Left lung (tissue), 4 donors: ENCODE measurements at regions not wholly inside any gene's neighbourhood (a gene's known extent, or its start where the extent isn't known, plus 50 kb on each side); places are given as distances from the start of the nearest gene placed in this dataset.
"Not testable (repeated sequence)": the region's sequence is repeated elsewhere in the genome, so short reads cannot be mapped to it uniquely, and the experiment has no call there.

Experiments
- ATAC-seq: fragments of 200-7000 bp; cut with Tn5 transposase; one replicate; pipeline ENCODE4 v1.9.1; 2020; ENCODE audit warnings: moderate library complexity
- DNase-seq, 4 donors: peaks; one replicate each; pipeline ENCODE4 v3.0.0-alpha.2; 2013 to 2020
- H3K27ac ChIP-seq, 2 donors: fragments of 200-600 bp; sonication (generic) in 1 of 2; one replicate each; pipeline versions ENCODE4 v1.5.0 to v1.8.0; 2020 to 2021
- H3K27me3 ChIP-seq, 2 donors: fragments of 200-600 bp; sonication (generic) in 1 of 2; one replicate each; pipeline versions ENCODE4 v1.5.0 to v1.8.0; 2020 to 2021
- H3K36me3 ChIP-seq, 2 donors: fragments of 200-600 bp; sonication (generic) in 1 of 2; one replicate each; pipeline versions ENCODE4 v1.5.0 to v1.8.0; 2020 to 2021
- H3K4me1 ChIP-seq, 2 donors: fragments of 200-600 bp; one replicate each; pipeline ENCODE4 v1.8.0; 2021
- H3K4me3 ChIP-seq, 2 donors: fragments of 200-600 bp; sonication (generic) in 1 of 2; one replicate each; pipeline versions ENCODE4 v1.5.0 to v1.8.0; 2020 to 2021; ENCODE audit warnings: mild to moderate bottlenecking in 1 of 2
- H3K9me3 ChIP-seq, 2 donors: fragments of 200-600 bp; sonication (generic) in 1 of 2; one replicate each; pipeline versions ENCODE4 v1.5.0 to v1.8.0; 2020 to 2021
- intact Hi-C, 2 donors: fragments of 100-400 bp; cut with DNase I; formaldehyde crosslinking; loops; one replicate each; pipeline versions ENCODE4 v1.11.2 to v1.14.2; 2022
- TF ChIP-seq, protein P1 (sequence below), 2 donors: fragments of 200-600 bp; sonication (generic) in 1 of 2; IDR thresholded peaks; one replicate each; pipeline versions ENCODE4 v1.5.0 to v1.8.0; 2021; ENCODE audit warnings: antibody characterized with exemption in 2 of 2
- donor health status: DM: no; HTN: yes; CAD: no.
- donor health status: DM: no; HTN: no; CAD: no.

DNA sequence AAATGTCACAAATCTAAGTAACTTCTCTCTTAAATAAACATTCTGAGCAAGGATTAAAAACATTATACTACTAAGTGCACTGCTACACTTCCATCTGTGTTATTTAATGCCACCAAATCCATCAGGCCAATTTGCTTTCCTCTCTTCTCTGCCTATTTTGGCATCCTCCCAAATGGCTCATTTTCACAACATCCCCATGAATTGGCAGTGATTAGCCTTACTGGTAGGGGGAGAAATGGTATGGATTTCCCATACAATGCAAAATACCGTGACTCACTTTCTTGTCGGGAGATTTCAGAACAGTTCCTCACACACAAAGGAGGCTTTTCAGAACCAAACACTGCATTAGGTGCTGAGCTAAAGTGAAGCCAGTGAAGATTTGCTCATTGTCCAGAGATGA, 195.7 kb downstream of the MIS18A start:
- Histone ChIP-seq H3K36me3 (no peaks in the 10 kb centered on the region), H3K27ac (no peak overlapping the region), H3K4me3 (no peak overlapping the region), H3K9me3 (no peaks in the 10 kb centered on the region), H3K27me3 (no peaks in the 10 kb centered on the region), H3K4me1 (no peaks in the 10 kb centered on the region)
- intact Hi-C loops: no loop called here
- DNase-seq: peak in 2 of 4 donors; percentile 42 to 57
- TF ChIP-seq, protein P1, sequence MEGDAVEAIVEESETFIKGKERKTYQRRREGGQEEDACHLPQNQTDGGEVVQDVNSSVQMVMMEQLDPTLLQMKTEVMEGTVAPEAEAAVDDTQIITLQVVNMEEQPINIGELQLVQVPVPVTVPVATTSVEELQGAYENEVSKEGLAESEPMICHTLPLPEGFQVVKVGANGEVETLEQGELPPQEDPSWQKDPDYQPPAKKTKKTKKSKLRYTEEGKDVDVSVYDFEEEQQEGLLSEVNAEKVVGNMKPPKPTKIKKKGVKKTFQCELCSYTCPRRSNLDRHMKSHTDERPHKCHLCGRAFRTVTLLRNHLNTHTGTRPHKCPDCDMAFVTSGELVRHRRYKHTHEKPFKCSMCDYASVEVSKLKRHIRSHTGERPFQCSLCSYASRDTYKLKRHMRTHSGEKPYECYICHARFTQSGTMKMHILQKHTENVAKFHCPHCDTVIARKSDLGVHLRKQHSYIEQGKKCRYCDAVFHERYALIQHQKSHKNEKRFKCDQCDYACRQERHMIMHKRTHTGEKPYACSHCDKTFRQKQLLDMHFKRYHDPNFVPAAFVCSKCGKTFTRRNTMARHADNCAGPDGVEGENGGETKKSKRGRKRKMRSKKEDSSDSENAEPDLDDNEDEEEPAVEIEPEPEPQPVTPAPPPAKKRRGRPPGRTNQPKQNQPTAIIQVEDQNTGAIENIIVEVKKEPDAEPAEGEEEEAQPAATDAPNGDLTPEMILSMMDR (IDR thresholded peaks at IDR 0.05): no peak
- no peak for ATAC-seq

DNA sequence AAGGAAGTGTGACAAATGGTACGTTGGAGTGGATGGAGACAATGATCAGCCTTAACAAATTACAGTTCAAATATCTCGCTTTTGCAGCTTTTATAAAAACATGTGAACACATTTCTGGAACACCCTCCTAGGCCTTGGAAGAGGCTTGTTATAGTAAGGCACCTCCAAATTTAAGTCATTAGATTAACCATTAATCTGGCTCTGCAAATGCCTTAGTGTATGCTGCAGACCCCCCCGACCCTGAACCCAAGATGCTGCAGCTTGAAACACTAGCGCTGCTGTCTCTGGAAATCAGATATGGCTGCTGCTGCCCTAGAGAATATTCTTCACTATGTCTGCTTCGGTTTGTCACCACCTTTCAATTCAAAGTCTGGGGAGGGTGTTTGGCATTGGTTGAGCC, 196.4 kb downstream of the MIS18A start:
- Histone ChIP-seq H3K36me3 (no peaks in the 10 kb centered on the region), H3K9me3 (no peaks in the 10 kb centered on the region), H3K27me3 (no peaks in the 10 kb centered on the region), H3K4me3 (no peak overlapping the region), H3K27ac (no peak overlapping the region), H3K4me1 (no peaks in the 10 kb centered on the region)
- intact Hi-C loops: no loop called here
- no peak for DNase-seq
- ATAC-seq: no peak
- TF ChIP-seq, protein P1 (IDR thresholded peaks at IDR 0.05): no peak

- H3K27ac ChIP-seq: no peak overlapping the region
- no peak overlapping the region for H3K4me3 ChIP-seq
- TF ChIP-seq, protein P1 (IDR thresholded peaks at IDR 0.05): no peak
- no peaks in the 10 kb centered on the region for H3K9me3 ChIP-seq
- H3K4me1 ChIP-seq: no peaks in the 10 kb centered on the region
- no peak for DNase-seq
- no peaks in the 10 kb centered on the region for H3K36me3 ChIP-seq
- intact Hi-C loops: no loop called here
- H3K27me3 ChIP-seq: no peaks in the 10 kb centered on the region
- ATAC-seq: no peak
Measured at GRCh38 chr21:32073593-32073992, 200.8 kb downstream of the HUNK start.

DNA sequence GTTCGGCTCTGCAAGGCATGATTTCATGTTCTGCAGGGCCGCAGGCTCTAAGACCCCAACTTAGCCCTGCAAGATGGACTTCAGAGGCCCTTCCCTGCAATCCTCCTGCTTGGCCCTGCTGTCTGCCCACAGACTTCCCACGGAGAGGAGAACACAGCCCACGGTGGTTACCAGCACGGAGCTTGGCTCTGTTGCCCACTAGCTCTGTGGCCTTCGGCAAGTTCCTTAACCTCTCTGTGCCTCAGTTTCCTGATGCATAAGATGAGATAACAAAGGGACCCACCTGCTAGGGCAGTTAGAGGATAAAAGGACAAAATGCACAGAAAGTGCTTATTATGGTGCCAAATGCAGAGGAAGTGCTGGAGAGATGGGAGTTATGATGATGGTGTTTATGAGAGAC, 200.4 kb downstream of the HUNK start:
- no peaks in the 10 kb centered on the region for H3K27me3 ChIP-seq
- H3K9me3 ChIP-seq: no peaks in the 10 kb centered on the region
- H3K36me3 ChIP-seq: no peaks in the 10 kb centered on the region
- no peak overlapping the region for H3K4me3 ChIP-seq
- TF ChIP-seq, protein P1 (IDR thresholded peaks at IDR 0.05): no peak
- intact Hi-C loops: no loop called here
- H3K27ac ChIP-seq: no peak overlapping the region
- no peaks in the 10 kb centered on the region for H3K4me1 ChIP-seq
- DNase-seq (no peak), ATAC-seq (no peak)

DNA sequence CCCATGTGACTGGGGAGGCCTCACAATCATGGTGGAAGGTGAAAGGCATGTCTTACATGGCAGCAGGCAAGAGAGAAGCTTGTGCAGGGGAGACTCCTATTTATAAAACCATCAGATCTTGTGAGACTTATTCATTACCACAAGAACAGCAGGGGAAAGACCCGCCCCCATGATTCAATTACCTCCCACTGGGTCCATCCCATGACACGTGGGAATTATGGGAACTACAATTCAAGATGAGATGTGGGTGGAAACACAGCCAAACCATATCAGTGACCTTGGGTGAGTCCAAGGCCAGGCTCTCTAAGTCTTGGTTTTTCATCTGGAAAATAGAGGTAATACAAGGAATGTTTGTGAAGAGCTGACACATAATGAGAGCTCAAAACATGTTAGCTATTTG, 198.8 kb downstream of the HUNK start:
- H3K27me3 ChIP-seq, intact Hi-C loops, H3K4me1 ChIP-seq, ATAC-seq, H3K36me3 ChIP-seq, DNase-seq, H3K4me3 ChIP-seq, H3K27ac ChIP-seq, H3K9me3 ChIP-seq: not testable (repeated sequence)

DNA sequence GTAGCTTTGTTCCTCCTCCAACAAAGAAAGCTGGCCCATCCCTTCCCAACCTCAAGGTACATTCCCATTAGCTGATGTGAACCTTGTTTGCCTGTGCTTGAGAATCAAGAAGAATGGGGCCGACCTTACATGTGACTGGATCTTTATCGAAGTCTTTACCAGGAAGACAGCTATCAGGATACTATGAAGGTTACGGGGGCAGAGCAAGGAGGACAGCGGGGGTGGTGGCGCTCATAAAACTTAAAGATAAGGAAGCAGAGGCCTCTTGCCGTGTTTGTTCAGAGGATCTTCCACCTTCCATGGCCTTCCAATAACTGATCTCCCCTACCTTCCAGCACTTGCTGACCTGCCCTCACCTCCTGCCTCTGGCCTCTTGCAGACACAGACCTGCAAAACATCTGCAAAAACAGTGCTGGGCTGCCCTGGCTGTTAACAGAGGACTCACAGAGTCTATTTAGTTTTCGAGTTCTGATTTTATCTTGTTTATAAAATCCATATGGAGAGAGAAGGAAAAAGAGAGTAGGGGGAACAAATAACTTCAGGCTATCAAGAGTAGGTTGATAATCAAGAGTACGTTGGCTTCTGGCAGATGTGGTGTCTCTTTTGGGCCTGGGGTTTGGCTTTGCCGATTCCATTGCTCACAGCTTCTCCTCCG, 198.0 kb downstream of the HUNK start:
- Histone ChIP-seq H3K36me3 (no peaks in the 10 kb centered on the region), H3K4me3 (no peak overlapping the region), H3K4me1 (no peaks in the 10 kb centered on the region), H3K27ac (no peak overlapping the region), H3K27me3 (no peaks in the 10 kb centered on the region), H3K9me3 (no peaks in the 10 kb centered on the region)
- TF ChIP-seq, protein P1 (IDR thresholded peaks at IDR 0.05): no peak
- intact Hi-C loops: no loop called here
- DNase-seq (no peak), ATAC-seq (no peak)
